ENCODE measurements at regions not wholly inside any gene's neighbourhood (a gene's known extent, or its start where the extent isn't known, plus 50 kb on each side); places are given as distances from the start of the nearest gene placed in this dataset.

- TF ChIP-seq KDM1A (IDR thresholded peaks at IDR 0.05; ENCODE audit: borderline replicate concordance, low read length) (no peak), EZH2 (IDR thresholded peaks at IDR 0.05; ENCODE audit: low read depth, low read length, severe bottlenecking) (no peak), CTCF (IDR thresholded peaks at IDR 0.05; ENCODE audit: control extremely low read depth in 1 of 3, insufficient read depth in 1 of 3, low read depth in 1 of 3, low read length in 3 of 3) (no peak), ZNF274 (IDR thresholded peaks at IDR 0.05; ENCODE audit: borderline replicate concordance, extremely low read depth, low read length) (no peak), RNF2 (IDR thresholded peaks at IDR 0.05; ENCODE audit: borderline replicate concordance, low read depth, low read length, missing control alignments, poor library complexity, severe bottlenecking) (no peak), CEBPB (IDR thresholded peaks at IDR 0.05; ENCODE audit: low read depth, low read length) (no peak)
- TF ChIP-seq, protein P1, sequence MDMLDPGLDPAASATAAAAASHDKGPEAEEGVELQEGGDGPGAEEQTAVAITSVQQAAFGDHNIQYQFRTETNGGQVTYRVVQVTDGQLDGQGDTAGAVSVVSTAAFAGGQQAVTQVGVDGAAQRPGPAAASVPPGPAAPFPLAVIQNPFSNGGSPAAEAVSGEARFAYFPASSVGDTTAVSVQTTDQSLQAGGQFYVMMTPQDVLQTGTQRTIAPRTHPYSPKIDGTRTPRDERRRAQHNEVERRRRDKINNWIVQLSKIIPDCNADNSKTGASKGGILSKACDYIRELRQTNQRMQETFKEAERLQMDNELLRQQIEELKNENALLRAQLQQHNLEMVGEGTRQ (IDR thresholded peaks at IDR 0.05; ENCODE audit: low read length): no peak
Observed at GRCh38 chr5:3526551-3527185, 69.0 kb upstream of the IRX1 start.
